ENCODE measurements at regions not wholly inside any gene's neighbourhood (a gene's known extent, or its start where the extent isn't known, plus 50 kb on each side); places are given as distances from the start of the nearest gene placed in this dataset.

- no peak for TF ChIP-seq EZH2 (IDR thresholded peaks at IDR 0.05; ENCODE audit: borderline replicate concordance, low read depth, low read length, poor library complexity, severe bottlenecking)
- TF ChIP-seq CTCF (conservative IDR thresholded peaks at IDR 0.05; ENCODE audit: low read depth, low read length), result no peak
These were observed 301.0 kb downstream of the PTEN start for GRCh38 chr10:88164471-88164870.

Measured in A673 (cell line).